ENCODE measurements at regions not wholly inside any gene's neighbourhood (a gene's known extent, or its start where the extent isn't known, plus 50 kb on each side); places are given as distances from the start of the nearest gene placed in this dataset.
A peak's percentile ranks its signal among the peaks of the same experiment; 100 is the strongest.

DNA sequence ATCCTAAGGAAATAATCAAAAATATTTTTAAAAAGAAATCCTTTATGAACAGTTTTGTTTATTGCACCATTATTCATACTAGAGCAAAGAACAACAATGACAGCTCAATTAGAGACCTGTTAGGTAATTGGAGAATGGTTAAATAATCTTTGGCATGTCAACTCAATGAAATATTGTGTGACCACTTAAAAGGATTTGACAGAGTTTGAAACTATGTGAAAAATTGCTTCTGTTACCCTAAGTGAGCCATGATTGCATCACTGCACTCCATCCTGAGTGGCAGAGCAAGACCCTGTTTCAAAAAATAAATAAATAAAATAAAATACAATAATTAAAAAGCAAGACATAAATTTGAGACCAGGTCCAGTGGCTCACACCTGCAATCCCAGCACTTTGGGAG is 66.1 kb upstream of the ATP8B1 start:
- peaks cover 5% of the 10 kb centered on the region for H3K36me3 Mint-ChIP-seq
- H3K27me3 Mint-ChIP-seq: peaks cover 6% of the 10 kb centered on the region
- H3K4me1 Mint-ChIP-seq: no peaks in the 10 kb centered on the region
- ATAC-seq (ENCODE audit: low read depth) (no peak), DNase-seq (no peak)
- no peak overlapping the region for H3K27ac Mint-ChIP-seq
- H3K9me3 Mint-ChIP-seq: peaks cover 9% of the 10 kb centered on the region
- H3K4me3 Mint-ChIP-seq: no peak overlapping the region
- POLR2A ChIA-PET: no interaction called here

DNA sequence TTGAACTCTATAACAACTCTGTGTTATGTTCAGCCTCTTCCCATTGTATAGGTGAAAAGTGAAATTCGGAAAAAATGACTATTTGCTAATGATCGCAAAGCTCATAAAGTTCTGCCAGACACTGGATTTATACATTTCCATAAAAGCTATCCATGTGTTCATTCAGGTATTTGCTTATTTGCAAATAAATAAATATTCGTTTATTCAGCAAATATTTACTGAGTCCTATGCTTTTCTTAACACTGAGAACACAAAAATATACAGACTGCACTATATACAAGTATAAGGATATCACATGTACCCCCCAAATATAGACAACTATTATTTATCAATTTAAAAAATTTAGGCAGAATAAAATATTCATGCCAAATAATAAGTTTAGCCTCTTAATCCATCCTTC is 63.2 kb upstream of the ATP8B1 start:
- no peaks in the 10 kb centered on the region for H3K36me3 Mint-ChIP-seq
- H3K4me3 Mint-ChIP-seq: no peak overlapping the region
- DNase-seq (no peak), ATAC-seq (ENCODE audit: low read depth) (no peak)
- H3K4me1 Mint-ChIP-seq: no peaks in the 10 kb centered on the region
- H3K9me3 Mint-ChIP-seq: peaks cover 4% of the 10 kb centered on the region
- H3K27me3 Mint-ChIP-seq: peaks cover 9% of the 10 kb centered on the region
- H3K27ac Mint-ChIP-seq: no peak overlapping the region
- POLR2A ChIA-PET: no interaction called here

DNA sequence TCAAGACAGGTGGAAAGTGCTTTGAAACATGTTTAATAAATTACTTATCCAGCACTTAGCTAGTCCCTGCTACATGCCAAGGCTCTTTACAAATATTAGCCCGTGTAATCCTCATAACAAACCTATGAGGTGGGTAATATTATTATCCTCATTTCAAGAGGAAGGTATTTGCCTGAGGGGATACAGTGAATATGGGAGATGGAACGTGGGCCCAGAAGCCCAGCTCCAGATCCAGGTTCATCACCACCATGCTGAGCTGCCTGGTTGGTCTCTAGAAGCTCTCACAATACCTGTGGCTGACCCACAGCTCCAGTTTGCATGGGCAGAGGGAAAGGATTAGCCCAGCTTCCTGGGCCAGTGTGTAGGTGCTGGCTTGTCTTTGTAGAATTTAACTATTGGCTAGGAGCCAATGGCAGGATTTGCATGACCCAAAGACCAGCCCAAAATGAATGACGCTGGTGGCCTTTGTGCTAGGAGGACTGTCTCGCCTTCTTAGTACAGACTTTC is 61.6 kb upstream of the ATP8B1 start:
- H3K4me1 Mint-ChIP-seq: no peaks in the 10 kb centered on the region
- POLR2A ChIA-PET: no interaction called here
- H3K27me3 Mint-ChIP-seq: peaks cover 6% of the 10 kb centered on the region
- H3K36me3 Mint-ChIP-seq: no peaks in the 10 kb centered on the region
- peaks cover 1% of the 10 kb centered on the region for H3K9me3 Mint-ChIP-seq
- no peak overlapping the region for H3K4me3 Mint-ChIP-seq
- H3K27ac Mint-ChIP-seq: no peak overlapping the region
- no peak for ATAC-seq (ENCODE audit: low read depth)
- DNase-seq: no peak

DNA sequence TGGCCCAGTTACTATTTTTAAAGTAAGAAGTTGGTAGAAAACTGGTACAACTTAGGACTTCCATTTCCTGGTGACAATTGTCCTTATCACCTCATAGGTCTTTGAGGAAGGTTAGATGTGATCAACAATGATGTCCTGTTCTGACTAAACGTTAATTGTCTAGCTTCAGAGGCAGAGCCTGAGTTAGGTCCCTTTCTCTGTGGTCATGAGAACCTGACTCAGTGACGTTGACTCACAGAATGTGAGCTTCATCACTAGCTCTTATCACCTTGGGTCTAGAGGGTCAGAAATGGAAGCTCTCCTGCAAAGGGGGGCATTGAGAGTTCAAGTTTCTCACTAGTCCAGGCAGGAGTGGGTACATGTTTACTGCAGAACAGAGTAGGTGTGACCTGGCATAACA is 60.6 kb upstream of the ATP8B1 start:
- POLR2A ChIA-PET: no interaction called here
- no peak overlapping the region for H3K27ac Mint-ChIP-seq

DNA sequence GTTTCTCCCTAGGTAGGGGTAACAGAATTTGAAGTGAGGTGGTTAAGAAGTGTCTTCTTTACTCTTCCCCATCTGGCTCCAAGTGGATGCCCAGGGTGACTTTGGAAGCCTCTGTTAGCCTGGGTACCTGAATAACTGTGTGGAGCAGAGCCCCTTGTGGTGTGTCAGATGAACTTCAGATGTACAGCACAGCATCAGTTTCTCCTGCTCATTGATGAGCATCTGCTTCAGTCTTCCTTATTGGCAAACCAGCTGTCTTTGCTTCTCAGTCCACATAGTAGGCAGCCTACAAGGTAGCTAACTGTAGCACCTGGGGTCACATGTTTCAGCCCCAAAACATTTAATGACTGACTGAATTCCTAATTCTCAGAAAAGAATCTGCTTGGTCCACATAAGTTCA is 56.2 kb upstream of the ATP8B1 start:
- Mint-ChIP-seq H3K27ac (no peak overlapping the region), H3K27me3 (peaks cover 21% of the 10 kb centered on the region), H3K9me3 (peaks cover 1% of the 10 kb centered on the region), H3K4me1 (no peaks in the 10 kb centered on the region), H3K4me3 (no peak overlapping the region), H3K36me3 (no peaks in the 10 kb centered on the region)
- ATAC-seq (ENCODE audit: low read depth) (peak; percentile 67), DNase-seq (no peak)
- POLR2A ChIA-PET: interaction anchor here (1.4 kb wide), 1 partner anchor 237 kb away, joined by 3 read pairs; no protein-coding TSS in a partner anchor

More for the DNA sequence above, 60.6 kb upstream of the ATP8B1 start:
- H3K9me3 Mint-ChIP-seq: peaks cover 1% of the 10 kb centered on the region
- no peaks in the 10 kb centered on the region for H3K36me3 Mint-ChIP-seq
- H3K27me3 Mint-ChIP-seq: peaks cover 6% of the 10 kb centered on the region
- ATAC-seq (ENCODE audit: low read depth) (no peak), DNase-seq (no peak)
- no peaks in the 10 kb centered on the region for H3K4me1 Mint-ChIP-seq
- H3K4me3 Mint-ChIP-seq: no peak overlapping the region

DNA sequence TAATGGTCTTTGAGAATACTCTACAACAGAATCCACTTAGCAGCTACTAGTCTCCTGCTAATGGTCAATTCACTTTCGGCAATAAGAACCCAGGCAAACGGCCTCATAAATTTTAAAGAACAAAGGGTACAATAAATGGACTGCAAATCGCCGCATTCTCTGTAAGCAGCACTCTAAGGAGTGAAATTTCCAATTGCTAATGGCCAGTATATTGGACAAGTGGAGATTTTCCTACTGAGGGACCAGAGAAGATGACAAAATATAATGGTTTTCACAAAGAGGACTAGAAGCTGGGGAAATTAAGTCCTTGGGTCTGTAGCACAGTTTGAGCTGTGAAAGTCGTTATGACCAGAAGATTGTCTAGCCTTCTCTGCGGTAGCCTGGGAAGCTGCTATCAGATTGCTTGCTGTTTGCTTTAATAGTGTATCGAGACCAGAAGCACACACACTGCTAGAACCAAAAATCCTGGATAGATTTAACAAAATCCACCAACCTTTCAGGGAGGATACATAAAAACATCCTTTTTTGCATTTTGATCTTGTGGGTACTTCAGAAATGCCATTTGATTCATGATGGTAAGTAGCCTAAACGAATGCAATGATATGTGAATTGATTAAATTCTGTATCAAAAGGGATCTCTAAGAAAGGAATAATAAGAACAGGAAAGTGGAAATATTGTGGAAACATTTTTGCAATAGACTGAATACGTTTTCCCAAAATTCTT is 53.6 kb upstream of the ATP8B1 start:
- Mint-ChIP-seq H3K36me3 (no peaks in the 10 kb centered on the region), H3K4me1 (no peaks in the 10 kb centered on the region), H3K4me3 (no peak overlapping the region), H3K9me3 (no peaks in the 10 kb centered on the region), H3K27me3 (peaks cover 36% of the 10 kb centered on the region), H3K27ac (no peak overlapping the region)
- ATAC-seq (ENCODE audit: low read depth): no peak
- POLR2A ChIA-PET: no interaction called here
- DNase-seq: no peak

DNA sequence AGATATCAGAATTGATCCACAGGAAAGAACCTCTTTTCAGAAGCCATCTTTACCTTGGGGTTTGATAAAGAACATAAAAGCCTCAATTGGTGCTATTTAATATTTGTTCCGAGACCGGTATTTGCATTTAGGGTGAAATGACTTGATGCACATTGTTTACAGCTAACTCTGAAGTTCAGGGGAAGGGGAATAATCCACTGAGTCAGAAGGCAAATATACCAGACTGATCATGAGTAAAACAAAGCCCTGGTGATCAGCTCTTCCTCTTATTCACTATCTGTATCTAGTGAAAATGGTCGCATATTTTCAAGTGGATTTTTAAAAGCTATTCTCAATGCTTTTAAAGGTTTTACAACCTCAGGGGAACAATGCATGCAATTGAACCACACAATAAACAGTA is 53.0 kb upstream of the ATP8B1 start:
- Mint-ChIP-seq H3K4me3 (no peak overlapping the region), H3K9me3 (no peaks in the 10 kb centered on the region), H3K4me1 (no peaks in the 10 kb centered on the region), H3K27me3 (peaks cover 36% of the 10 kb centered on the region), H3K36me3 (no peaks in the 10 kb centered on the region), H3K27ac (no peak overlapping the region)
- POLR2A ChIA-PET: no interaction called here
- no peak for ATAC-seq (ENCODE audit: low read depth)
- DNase-seq: no peak

DNA sequence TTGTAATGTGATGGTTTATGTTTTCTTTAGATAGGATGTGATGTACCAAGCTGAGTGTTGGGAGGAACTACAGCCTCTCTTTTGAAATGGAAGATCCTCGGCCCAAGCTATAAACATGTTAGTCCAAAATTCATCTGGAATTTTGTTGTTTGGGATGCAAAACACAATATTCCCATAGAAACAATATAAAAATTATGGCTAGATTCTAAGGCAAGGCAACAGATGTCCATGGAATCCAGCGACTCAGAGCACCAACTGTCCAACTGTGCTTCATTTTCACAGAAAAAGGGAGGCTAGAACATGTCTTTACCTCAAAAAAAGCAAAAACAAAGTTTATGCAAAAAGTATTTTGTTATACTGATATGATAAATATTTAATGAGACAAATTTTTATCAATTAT is 52.4 kb upstream of the ATP8B1 start:
- DNase-seq (no peak), ATAC-seq (ENCODE audit: low read depth) (no peak)
- POLR2A ChIA-PET: no interaction called here
- Mint-ChIP-seq H3K9me3 (no peaks in the 10 kb centered on the region), H3K4me3 (no peak overlapping the region), H3K36me3 (no peaks in the 10 kb centered on the region), H3K27me3 (peaks cover 36% of the 10 kb centered on the region), H3K27ac (no peak overlapping the region), H3K4me1 (no peaks in the 10 kb centered on the region)

DNA sequence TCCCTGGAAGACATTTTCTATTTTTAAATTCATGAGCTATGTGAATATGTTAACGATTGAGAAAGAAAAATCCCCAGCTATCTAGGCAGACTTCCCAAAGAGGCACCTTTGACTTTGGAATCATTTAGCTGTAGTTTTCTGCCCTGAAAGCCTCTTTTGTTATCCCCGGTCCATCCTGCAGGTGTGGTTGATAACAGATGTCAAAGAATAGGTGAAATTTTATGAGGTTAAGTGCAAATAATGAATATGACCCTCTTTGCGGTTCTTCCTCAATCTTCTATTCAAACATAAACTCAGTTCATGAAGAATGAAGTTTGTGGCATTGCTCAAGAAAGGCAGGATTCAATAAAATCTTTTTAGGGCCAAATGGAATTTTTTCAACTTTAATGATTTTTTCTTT is 51.6 kb upstream of the ATP8B1 start:
- Mint-ChIP-seq H3K36me3 (peaks cover 2% of the 10 kb centered on the region), H3K4me3 (no peak overlapping the region), H3K4me1 (no peaks in the 10 kb centered on the region), H3K27ac (no peak overlapping the region), H3K9me3 (peaks cover 2% of the 10 kb centered on the region), H3K27me3 (peaks cover 39% of the 10 kb centered on the region)
- POLR2A ChIA-PET: no interaction called here
- DNase-seq (no peak), ATAC-seq (ENCODE audit: low read depth) (no peak)

DNA sequence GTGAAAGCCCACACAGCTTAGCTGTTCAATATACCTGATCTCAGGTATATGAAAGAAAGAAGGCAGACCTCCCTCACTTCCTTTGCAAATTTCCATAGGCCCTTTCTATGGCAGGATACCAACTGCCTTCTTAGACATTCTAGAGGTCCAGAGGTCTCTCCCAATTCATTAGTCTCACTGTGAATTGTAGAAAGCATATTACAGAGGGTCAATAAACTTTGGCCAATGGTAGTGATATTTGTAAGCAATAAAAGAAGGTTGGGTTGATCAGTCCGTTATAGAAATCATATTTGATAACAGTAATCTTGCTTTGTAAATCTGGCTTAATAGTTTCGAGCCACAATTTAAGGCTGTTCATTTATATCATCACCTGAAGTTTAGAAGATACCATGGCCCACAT is 50.7 kb upstream of the ATP8B1 start:
- Mint-ChIP-seq H3K4me3 (no peak overlapping the region), H3K27me3 (peaks cover 41% of the 10 kb centered on the region), H3K36me3 (peaks cover 2% of the 10 kb centered on the region), H3K9me3 (peaks cover 2% of the 10 kb centered on the region), H3K27ac (no peak overlapping the region), H3K4me1 (no peaks in the 10 kb centered on the region)
- POLR2A ChIA-PET: no interaction called here
- DNase-seq (no peak), ATAC-seq (ENCODE audit: low read depth) (no peak)

DNA sequence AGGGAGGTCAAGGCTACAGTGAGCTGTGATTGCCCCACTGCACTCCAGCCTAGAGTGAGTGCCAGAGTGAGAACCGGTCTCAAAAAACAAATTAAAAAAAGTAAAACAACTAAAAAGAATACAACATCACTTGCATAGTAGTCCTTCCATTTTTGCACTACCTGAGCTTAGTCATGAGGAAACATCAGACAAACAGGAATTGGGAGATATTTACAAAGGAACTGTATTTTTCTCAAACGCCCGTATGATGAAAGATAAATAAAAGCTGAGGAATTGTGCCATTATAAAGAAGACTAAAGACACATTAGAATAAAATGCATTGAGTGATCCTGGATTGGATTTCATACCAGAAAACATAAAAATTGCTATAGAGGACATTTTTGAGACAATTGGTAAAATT is 50.0 kb upstream of the ATP8B1 start:
- H3K27ac Mint-ChIP-seq: no peak overlapping the region
- H3K27me3 Mint-ChIP-seq: peaks cover 44% of the 10 kb centered on the region
- peaks cover 2% of the 10 kb centered on the region for H3K9me3 Mint-ChIP-seq
- ATAC-seq (ENCODE audit: low read depth) (no peak), DNase-seq (no peak)
- H3K4me3 Mint-ChIP-seq: no peak overlapping the region
- H3K36me3 Mint-ChIP-seq: peaks cover 2% of the 10 kb centered on the region
- POLR2A ChIA-PET: no interaction called here
- no peaks in the 10 kb centered on the region for H3K4me1 Mint-ChIP-seq

Data from activated naive CD8-positive, alpha-beta T cell treated with anti-CD3 and anti-CD28 coated beads, Interleukin-2, amount 10 ng/mL, durations not matched to agents 7 days and 5 days (primary cell).